ENCODE measurements at regions not wholly inside any gene's neighbourhood (a gene's known extent, or its start where the extent isn't known, plus 50 kb on each side); places are given as distances from the start of the nearest gene placed in this dataset.
A peak's percentile ranks its signal among the peaks of the same experiment; 100 is the strongest.

DNA sequence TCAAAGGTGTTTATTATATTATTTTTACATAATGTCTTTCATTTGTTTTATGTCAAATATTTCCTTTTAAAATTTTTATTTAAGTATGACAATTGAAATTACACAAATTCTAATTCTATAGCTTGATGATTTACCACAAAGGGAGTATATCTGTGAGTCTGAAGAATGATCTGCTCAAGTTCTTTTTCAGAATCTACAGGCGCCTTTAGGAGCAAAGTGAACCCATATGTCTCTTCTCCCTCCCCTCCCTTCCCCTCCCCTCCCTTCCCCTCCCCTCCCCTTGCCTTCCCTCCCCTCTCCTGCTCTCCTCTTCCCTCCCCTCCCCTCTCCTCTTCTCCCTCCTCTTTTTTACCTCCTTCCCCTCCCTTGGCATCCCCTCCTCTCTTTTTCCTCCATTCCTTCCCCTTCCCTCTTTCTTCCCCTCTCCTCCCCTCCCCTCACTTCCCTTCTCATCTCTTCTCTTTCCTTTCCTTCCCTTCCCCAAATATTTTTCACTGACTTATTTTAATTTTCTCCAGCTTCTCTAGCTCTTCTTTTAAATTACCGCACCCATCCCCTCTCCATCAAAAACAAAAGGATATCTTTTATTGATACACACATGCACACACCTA lies 495.3 kb upstream of the PIK3R1 start:
- no peak for DNase-seq (ENCODE audit: low read depth)

DNA sequence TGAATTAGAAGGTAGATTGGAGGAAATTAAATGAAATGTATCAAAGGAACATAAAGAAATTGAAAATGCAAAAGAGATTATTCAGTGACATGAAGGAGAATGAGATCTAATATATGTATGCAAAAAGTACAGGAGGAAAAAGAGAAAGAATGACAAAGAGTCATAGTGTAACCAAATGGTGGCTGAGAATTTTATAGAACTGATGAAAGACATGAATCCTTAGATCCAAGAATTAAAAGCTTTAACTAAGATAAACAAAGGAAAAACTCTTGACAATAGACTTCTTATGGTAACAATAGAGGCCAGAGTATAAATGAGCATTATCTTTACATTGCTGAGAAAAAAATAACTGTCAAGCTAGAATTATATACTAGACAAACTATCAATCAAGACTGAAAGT lies 505.4 kb upstream of the CD180 start:
- DNase-seq (ENCODE audit: low read depth): no peak

DNA sequence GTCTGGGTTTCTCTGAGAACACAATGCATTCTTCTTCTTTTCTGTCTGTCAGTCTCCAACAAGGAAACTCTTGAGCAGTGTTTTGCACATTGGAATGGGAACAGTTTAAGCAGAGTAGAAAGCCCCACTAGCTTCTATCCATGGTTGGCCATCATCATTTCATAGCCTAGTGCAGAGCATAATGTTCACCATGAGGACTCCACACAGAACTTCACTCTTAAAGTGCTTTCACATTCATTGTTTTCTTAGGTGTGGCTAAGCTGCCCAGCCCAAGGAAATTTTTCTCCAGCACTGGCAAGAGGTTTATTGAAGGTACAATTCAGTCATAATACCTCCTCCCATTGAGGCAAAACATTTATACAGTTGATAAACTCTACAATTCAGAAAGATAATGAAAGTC lies 503.0 kb upstream of the CD180 start:
- no peak for DNase-seq (ENCODE audit: low read depth)

DNA sequence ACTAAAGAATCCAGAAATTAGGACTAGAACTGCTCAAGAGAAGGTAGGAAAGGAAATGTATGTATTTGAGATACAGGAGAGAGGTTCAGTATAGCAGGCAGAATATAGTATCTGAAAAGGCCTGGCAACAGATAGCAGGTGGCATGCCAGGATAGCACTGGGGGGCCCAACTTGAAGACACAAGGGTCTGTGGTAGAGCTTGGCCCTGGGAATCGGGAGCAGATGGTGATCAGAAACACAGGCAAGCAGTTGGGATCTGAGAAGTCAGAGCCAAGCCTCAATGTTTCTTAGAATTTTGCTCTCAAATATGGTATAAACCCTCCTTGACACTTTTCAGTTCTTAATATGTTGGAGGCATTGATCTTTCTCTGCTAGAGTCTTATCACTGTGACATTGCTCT lies 499.8 kb upstream of the CD180 start:
- DNase-seq (ENCODE audit: low read depth): no peak

DNA sequence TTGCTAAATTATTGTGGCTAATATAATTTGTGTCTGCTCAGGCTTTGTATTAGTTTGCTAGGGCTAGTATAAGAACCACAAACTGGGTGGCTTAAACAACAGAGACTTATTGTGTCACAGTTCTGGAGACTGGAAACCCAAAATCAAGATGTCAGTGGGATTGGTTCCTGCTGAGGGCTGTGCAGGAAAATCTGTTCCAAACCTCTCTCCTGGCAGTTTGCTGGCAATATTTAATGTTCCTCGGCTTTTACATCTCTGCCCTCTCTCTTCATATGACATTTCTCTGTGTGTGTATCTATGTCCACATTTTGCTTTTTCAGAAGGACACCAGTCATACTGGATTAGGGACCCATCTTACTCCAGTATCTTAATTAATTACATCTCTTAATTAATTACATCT lies 498.8 kb upstream of the CD180 start:
- no peak for DNase-seq (ENCODE audit: low read depth)

DNA sequence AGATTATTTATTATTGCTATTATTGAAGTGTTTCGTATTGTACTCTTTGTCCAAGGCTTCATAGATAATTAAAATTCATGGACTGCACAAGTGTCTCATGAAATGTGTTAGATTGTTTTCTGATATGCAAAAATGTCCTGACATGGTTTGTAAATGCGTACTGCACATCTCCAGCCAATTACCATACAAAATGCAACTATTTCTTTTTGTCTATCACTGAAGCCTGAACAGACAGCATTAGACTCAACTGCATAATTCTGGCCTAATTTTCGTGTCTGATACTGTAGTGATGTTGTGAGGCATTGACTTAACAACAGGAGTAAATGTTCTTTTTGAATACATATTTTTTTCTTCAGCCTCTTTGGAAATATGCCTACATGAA lies 498.2 kb upstream of the CD180 start:
- no peak for DNase-seq (ENCODE audit: low read depth)

DNA sequence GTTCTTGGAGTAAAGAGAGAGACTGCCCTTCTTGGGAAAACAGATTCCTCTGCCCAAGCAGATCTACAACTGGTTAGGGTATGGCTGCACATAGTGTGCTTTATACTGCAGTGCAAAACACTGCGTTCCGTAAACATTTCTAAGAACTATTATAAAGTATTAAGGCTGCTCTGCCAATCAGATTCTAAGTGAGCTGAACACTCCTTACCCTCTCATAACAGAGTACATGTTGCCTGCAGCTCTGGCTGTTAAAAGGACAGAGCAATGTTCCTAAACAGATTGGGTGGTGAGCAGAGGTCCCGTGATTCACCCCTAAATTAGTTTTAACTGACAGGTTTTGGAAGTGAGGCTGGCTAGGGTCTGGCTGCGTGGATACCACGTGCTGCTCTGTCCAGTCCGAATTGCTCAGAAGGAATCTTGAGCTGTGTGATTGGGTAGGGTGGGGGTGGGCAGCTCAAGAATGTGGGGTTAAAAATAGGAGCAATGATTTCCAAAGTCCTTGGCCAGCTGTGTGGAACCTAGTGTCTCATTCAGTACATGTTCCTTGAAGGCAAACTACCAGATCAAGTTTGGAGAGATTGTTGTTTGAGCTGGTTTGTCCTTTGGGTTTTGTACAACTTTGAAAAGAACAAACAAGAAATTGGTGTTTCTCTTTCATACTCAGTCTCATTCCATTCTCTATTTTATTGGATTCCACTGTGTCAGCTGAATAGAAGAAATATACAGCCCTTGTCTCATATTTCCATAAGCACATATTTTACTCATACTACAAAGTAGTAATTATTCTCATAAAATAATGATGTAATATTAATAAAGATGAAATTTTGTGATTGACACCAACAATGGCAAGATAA lies 497.6 kb upstream of the CD180 start:
- peak; percentile 72 for DNase-seq (ENCODE audit: low read depth)

DNA sequence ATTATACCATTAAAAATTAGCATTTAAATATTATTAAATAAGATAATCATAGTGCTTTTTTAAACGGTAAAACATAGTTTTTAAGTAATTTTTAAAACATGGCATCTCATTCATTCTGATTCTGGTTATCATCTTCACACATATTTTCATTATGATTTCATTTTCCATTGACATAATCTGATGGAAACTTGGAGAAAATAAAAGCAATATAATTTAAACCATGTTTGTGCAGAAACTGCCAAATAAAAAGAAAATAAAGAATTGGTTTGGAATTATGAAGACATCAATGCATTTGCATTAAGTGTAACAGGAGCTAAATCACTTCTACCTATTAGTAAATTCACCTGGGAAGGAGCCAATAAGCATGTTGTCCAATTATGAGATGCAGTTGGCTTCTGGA lies 490.1 kb upstream of the CD180 start:
- no peak for DNase-seq (ENCODE audit: low read depth)

DNA sequence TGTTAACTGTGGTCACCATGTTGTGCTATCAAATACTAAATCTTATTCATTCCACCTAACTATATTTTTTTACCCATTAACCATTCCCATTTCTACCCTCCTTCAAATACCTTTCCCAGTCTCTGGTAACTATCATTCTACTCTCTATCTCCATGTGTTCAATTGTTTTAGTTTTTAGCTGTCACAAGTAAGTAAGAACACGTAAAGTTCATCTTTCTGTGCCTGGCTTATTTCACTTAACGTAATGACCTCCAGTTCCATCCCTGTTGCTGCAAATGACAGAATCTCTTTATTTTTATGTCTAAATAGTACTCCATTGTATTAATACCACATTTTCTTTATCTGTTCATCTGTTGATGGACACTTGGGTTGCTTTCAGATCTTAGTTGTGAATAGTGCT lies 485.1 kb upstream of the CD180 start:
- no peak for DNase-seq (ENCODE audit: low read depth)

DNA sequence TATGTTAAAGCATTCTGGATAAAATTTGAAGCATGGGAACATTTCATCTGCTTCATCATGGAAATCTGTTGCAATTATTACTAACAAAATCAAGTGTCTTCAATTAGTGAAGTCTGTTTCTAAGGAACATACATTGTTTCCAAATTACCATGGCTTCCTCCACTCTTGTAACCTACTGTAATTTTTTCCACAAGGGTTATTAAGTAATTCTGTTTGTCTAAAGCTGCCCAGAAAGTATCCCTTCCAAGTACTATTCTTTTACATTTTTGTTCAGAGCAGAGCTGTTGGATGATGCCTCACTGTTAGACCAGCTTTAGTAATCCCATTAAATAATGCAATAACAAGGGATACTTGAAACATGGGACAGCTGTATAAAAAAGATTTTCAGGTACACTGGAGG lies 483.5 kb upstream of the CD180 start:
- no peak for DNase-seq (ENCODE audit: low read depth)

DNA sequence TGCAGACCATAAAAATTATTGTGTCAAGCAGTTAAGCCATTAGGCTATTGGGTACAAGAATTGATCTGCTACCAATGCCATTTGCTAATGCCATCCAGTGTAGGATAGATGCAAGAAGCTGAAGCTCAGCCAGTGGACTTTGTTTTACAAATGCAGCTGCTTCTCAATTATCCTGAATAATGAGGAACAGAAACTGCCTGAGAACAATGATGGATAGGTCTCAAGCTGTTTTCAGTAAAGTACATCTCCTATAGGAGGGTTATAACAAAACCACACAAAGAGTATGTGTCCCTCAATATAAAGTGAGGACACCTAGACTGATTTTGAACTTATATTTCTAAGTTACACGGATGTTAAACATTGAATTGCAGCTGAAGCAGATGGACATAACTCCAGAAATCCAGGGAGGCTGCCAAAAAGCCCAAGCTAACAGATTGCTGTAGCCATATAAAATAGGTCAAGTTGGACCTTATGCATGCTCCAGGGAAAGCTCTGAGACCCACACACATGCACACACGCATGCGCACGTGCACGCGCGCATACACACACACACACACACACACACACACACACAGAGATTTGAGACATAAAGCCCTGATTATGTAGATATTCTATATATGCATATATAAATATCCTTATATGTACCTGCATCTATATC lies 482.7 kb upstream of the CD180 start:
- no peak for DNase-seq (ENCODE audit: low read depth)

DNA sequence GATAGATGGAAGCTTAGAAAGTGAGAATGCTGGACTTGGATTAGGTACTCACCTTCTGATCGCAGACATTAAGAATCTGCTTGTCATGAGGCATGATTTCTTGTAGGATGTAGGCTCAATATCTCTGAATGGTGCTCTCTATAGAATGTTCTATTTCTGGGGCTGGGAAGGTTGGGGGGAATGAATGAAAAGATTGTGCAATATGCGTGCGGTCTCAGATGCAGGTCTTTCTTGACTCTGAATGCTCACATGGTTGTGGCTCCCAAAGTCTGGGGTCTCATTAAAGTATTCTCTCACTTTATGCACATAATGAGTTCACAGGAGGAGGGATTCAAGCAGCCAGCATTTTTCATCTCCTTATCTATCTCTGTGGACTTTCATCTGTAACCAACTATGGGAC lies 482.0 kb upstream of the CD180 start:
- DNase-seq (ENCODE audit: low read depth): no peak

DNA sequence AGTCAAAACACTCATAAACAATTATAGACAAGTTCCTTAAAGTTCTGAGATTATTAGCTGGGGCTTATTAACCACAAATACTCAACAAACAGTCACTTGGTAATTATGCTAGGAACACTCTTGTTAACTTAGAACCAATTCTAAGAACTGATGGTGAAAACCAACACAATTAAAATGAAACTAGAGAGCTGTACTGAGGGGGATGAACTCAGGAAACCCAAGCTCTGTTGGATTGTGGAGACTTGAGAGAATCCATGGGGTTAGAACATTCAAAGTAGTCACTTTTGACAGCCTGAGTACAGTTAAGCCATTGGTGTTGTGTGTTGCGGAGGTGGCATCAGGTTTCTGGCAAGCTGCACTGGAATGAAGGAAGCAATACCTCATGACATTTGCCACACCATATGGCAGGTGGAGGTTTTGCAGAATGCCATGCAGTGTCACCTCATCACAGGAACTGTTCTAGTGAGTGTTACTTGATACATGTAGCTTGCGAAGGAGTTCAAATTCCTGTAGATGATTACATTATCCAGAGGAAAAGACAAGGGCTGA lies 480.9 kb upstream of the CD180 start:
- DNase-seq (ENCODE audit: low read depth): peak; percentile 12

DNA sequence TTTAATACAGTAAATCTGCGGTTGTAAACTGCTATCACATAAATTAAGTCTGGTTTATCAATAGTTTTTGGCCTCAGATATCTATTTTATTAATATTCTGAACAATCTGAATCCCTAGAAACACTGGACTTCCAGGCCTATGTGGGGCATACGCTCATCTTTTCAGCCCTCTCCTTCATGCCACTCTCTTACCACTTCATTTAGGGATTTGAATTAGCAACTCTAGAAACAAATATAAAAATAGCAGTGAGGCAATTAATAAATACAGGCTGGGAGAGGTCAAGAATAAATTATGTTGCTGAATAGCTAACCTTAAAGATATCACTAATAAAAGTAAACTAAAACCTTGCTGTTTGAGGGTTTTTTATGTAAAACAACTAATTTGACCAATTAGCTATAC lies 480.3 kb upstream of the CD180 start:
- DNase-seq (ENCODE audit: low read depth): no peak

DNA sequence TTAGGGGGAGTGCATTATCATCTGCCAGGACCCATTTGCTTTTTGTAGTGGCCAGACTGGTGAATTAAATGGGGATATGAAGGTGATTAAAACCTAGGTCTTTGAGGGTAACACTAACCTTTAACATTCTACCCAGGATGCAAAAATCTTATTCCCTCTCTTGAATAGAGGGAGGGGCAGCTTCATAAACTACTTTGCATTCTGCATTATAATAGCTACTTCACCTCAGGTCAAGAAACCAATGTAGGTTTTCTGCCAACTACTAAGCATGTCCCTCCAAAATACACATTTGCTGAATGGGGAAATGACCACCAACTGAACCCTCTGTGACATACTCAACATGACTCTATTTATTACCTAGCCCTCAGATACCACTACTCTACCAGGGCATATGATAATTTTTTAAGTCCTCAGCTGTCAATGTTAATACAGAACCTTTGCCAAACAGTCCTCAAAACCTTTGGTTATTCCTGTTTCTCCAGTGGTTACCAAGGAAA lies 477.6 kb upstream of the CD180 start:
- DNase-seq (ENCODE audit: low read depth): no peak

DNA sequence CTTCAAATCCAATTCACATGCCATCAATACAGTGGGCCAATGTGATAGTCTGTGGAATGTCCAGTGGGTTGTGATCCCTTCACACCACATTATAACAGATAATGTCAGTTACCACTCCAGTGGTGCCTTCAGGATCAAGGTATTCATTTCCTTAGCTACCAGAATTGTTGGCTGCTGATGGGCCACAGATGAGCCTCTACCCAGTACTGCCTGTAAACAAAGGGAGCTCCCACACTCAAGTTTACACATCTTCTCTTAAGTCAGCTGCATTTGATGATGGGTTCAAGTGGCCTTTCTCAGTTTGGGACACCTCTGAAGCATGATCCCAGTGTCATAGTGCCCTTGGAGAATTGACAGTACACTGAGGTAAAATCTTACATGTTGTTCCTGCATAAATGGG lies 477.0 kb upstream of the CD180 start:
- DNase-seq (ENCODE audit: low read depth): no peak

DNA sequence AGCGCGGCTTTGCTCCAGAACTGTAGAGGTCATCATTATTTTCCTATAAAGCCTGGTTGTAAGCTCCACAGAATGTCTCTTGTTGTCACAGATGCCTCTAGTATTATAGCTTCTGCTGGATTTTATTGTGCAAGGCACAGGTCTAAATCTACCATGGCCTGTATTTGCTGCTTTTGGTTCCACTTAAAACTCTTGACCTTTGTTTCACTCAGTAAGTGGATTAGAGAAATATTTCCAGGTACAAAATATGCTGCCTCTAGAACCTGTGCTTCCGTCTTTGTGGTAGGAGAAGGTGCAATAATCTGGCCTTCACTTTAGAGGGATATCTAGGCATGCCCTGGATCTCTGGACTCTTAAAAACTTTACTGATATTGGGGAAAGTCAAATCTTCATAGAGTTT lies 476.6 kb upstream of the CD180 start:
- DNase-seq (ENCODE audit: low read depth): no peak

DNA sequence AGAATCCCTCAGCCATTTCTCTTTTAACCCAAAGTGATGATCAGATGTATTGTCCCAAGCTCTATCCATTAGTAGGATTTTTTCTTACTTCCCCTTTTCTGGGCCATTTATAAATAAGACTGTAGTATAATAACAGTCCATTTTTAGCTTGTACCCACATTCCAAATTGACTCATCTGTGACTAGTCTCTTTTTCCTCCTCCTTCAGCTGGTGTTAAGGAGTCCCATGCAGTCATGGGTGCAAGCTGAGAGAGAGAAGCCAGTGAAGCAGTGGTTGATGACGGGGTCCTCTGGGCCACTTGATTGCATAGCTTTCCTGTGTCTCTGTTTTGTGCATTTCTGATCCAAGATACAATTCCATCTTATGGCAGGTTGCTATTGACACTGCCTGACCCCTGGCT lies 476.0 kb upstream of the CD180 start:
- peak; percentile 19 for DNase-seq (ENCODE audit: low read depth)

DNA sequence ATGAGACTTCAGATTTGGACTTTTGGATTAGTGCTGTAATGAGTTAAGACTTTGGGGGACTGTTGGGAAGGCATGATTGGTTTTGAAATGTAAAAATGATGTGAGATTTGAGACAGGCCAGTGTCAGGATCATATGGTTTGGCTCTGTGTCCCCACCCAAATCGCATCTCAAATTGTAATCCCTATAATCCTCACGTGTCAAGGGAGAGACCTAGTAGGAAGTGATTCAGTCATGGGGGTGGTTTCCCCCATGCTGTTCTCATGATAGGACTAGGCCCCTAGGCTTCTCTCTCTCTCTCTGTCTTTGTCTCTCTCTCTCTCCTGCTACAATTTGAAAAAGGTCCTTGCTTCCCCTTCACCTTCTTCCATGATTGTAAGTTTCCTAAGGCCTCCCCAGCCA lies 473.3 kb upstream of the CD180 start:
- DNase-seq (ENCODE audit: low read depth): no peak

DNA sequence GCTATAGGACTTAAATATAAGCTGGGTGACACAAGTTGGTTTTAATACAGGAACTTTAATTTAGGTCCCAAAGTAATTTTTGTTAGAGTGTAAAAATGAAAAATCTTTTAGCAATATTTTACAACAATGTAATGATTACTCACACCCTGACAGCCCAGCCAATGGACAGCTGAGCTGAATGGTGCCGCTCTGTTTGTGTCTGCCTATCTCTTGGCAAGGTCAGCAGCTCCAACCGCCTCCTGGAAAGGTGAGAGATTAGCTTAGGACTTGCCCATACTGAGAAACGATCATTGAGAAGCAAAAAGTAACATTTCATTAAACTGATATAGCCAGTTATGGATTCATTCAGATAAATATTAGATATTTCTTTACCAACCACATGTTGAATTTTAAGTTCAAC lies 463.6 kb upstream of the CD180 start:
- no peak for DNase-seq (ENCODE audit: low read depth)

DNA sequence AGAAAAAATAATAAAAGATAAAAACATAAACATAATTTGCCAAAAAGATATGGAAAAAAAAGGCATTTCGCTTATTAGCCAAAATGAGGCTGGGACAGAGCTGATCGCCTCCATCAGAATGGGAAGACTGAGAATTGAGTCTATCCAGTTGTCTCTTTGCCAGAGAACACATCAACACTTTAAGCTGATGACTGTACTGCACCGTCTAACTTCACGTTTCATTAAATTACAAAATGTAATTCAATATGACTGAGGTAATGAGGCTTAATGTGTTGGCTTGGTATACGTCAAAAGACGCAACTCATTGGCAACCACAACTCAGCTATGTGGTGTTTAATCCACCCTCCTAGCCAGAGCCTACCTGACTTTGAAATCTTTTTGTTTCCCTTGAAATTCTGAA lies 462.7 kb upstream of the CD180 start:
- no peak for DNase-seq (ENCODE audit: low read depth)

DNA sequence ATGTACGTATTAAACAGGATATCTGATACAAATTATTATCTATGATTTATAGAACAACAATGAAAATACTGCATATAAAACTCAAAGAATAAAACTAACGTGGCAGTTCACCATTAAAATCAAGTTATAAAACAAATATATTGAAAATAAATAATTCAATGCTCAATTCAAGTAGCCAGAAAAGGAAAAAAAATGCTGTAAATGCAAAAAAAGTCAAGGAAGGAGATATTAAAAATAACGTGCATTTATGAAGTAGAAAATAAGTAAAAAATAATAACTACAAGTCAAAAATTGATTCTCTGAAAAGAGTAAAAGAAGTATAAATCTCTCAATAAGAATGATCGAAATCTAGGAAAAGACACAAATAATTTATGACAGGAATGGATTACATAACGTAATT lies 460.5 kb upstream of the CD180 start:
- DNase-seq (ENCODE audit: low read depth): no peak
